Naive thymus-derived CD4-positive, alpha-beta T cell (primary cell): ENCODE measurements at regions not wholly inside any gene's neighbourhood (a gene's known extent, or its start where the extent isn't known, plus 50 kb on each side); places are given as distances from the start of the nearest gene placed in this dataset.

Experiments used
- ATAC-seq: fragments of 150-1000 bp; cut with Tn5 transposase; 2 replicates; pipeline ENCODE4 v1.10.0; 2021; ENCODE audit warnings: mild to moderate bottlenecking, moderate library complexity
- CTCF ChIA-PET: fragments of 350-600 bp; sonication (Branson Sonifier 250); formaldehyde crosslinking; loops from one replicate; lab custom pipeline; 2021; ENCODE audit warnings: antibody characterized with exemption; lab: Charles Lee
- POLR2A ChIA-PET: fragments of 350-600 bp; sonication (Branson Sonifier 250); formaldehyde crosslinking; loops from one replicate; lab custom pipeline; 2021; ENCODE audit warnings: antibody characterized with exemption, inconsistent platforms; lab: Charles Lee
- DNase-seq, 9 donors: peaks; one replicate each; pipeline versions ENCODE4 v3.0.0 to v3.0.0-alpha.2; 2020 to 2022; ENCODE audit warnings: mixed read lengths in 1 of 9
- H3K27ac ChIP-seq: one replicate; pipeline ENCODE4 v1.7.0; 2013; ENCODE audit warnings: mild to moderate bottlenecking, low read depth, low read length, moderate library complexity
- H3K27me3 ChIP-seq, 2 donors: one replicate each; pipeline ENCODE4 v1.7.0; 2013; ENCODE audit warnings: low read length in 2 of 2, mild to moderate bottlenecking in 2 of 2, moderate library complexity in 2 of 2; ENCODE audit not compliant: control insufficient read depth in 2 of 2, insufficient read depth in 2 of 2
- H3K36me3 ChIP-seq, 3 experiments: 1 replicate in 2 of 3; 2 replicates in 1 of 3; pipeline ENCODE4 v1.7.0; 2013; ENCODE audit warnings: low read length in 3 of 3, mild to moderate bottlenecking in 3 of 3, moderate library complexity in 1 of 3; ENCODE audit not compliant: insufficient read depth in 3 of 3, control insufficient read depth in 2 of 3
- H3K4me1 ChIP-seq, 2 donors: one replicate each; pipeline ENCODE4 v1.7.0; 2013; ENCODE audit warnings: low read length in 2 of 2, mild to moderate bottlenecking in 2 of 2, moderate library complexity in 1 of 2; ENCODE audit not compliant: control insufficient read depth in 2 of 2, insufficient read depth in 2 of 2
- H3K4me3 ChIP-seq: 2 replicates; pipeline ENCODE4 v1.7.0; 2013; ENCODE audit warnings: mild to moderate bottlenecking, low read length
- H3K9me3 ChIP-seq, 3 experiments: 1 replicate in 2 of 3; 2 replicates in 1 of 3; pipeline ENCODE4 v1.7.0; 2013; ENCODE audit warnings: low read length in 3 of 3; ENCODE audit not compliant: control insufficient read depth in 2 of 3
- H3K27ac Mint-ChIP-seq, 9 donors: one replicate each; pipeline ENCODE4 v1.8.0; 2020 to 2022; ENCODE audit warnings: mixed read lengths in 9 of 9, mild to moderate bottlenecking in 8 of 9, moderate library complexity in 5 of 9, inconsistent platforms in 2 of 9
- H3K27me3 Mint-ChIP-seq, 5 donors: one replicate each; pipeline ENCODE4 v1.8.0; 2021 to 2022; ENCODE audit warnings: mixed read lengths in 5 of 5, mild to moderate bottlenecking in 1 of 5
- H3K36me3 Mint-ChIP-seq, 5 donors: one replicate each; pipeline ENCODE4 v1.8.0; 2020 to 2022; ENCODE audit warnings: mixed read lengths in 5 of 5, mild to moderate bottlenecking in 3 of 5, inconsistent platforms in 1 of 5
- H3K4me1 Mint-ChIP-seq, 7 donors: one replicate each; pipeline ENCODE4 v1.8.0; 2020 to 2022; ENCODE audit warnings: mixed read lengths in 7 of 7, mild to moderate bottlenecking in 3 of 7, inconsistent platforms in 1 of 7
- H3K4me3 Mint-ChIP-seq, 10 donors: one replicate each; pipeline ENCODE4 v1.8.0; 2020 to 2022; ENCODE audit warnings: mild to moderate bottlenecking in 10 of 10, mixed read lengths in 10 of 10, moderate library complexity in 6 of 10, inconsistent platforms in 2 of 10
- H3K9me3 Mint-ChIP-seq, 11 donors: one replicate each; pipeline ENCODE4 v1.8.0; 2020 to 2022; ENCODE audit warnings: mixed read lengths in 11 of 11, mild to moderate bottlenecking in 4 of 11, inconsistent platforms in 1 of 11, moderate library complexity in 1 of 11
- intact Hi-C, 2 donors: fragments of 100-400 bp; cut with micrococcal nuclease; formaldehyde crosslinking; loops; one replicate each; pipeline ENCODE4 v1.15.1; 2023

DNA sequence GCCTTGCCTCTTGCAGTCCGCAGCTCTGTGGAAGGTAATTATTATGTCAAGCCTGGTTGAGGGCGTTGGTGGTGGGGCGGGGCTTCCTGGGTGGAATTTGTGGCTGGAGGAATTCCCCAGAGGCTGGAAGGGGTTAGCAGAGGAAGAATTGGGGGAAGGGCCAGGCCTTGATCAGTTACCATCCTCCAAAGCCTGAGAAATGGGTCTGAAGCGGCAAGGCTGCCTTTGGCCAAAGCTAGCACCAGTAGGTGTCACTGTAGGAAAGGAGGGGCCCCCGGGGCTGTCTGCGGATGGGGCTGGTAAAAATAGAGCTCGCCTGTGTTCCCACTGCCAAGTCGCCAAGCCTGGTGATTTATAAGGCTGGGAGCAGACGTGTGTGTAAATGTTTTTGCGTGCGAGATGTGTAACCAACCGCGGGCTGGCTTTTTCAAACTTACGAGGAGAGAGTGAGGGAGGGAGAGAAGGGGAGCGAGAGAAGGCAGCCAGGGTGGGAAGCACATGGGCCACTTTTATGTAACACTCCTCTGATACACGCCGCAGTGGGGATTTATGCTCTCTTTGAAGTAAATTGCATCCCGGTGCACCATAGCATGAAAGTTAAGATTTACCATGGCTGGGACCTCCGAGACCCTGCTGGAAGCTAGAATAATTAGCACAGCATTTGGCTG lies 367.0 kb downstream of the BCOR start:
- H3K4me1 Mint-ChIP-seq, result peaks cover 0 to 15% (median 4%) of the 10 kb centered on the region in 7 donors
- intact Hi-C loops, result loop anchor here (1.0 to 10.0 kb wide), 14 partner anchors 37 to 738 kb away; no protein-coding TSS in a partner anchor
- H3K4me3 ChIP-seq, result no peak overlapping the region
- peak overlapping the region in 6 of 9 donors; percentile 53 to 90 (median 76) for H3K27ac Mint-ChIP-seq
- no peaks in the 10 kb centered on the region for H3K4me1 ChIP-seq
- H3K36me3 ChIP-seq, result no peaks in the 10 kb centered on the region
- no peaks in the 10 kb centered on the region for H3K27me3 Mint-ChIP-seq
- peak overlapping the region in 8 of 10 donors; percentile 30 to 76 (median 50) for H3K4me3 Mint-ChIP-seq
- H3K27me3 ChIP-seq, result no peaks in the 10 kb centered on the region
- ChIA-PET POLR2A (interaction anchor here (0.7 to 1.3 kb wide), 5 partner anchors 23 to 741 kb away, joined by 3 to 5 read pairs (median 3); no protein-coding TSS in a partner anchor), CTCF (interaction anchor here (0.6 to 1.6 kb wide), 9 partner anchors 13 to 741 kb away, joined by 3 to 4 read pairs (median 3); no protein-coding TSS in a partner anchor)
- peaks cover 0 to 6% (median 0%) of the 10 kb centered on the region in 11 donors for H3K9me3 Mint-ChIP-seq
- H3K9me3 ChIP-seq, result no peaks in the 10 kb centered on the region
- DNase-seq, result peak; percentile 15 to 59 (median 47)
- no peaks in the 10 kb centered on the region for H3K36me3 Mint-ChIP-seq
- H3K27ac ChIP-seq, result no peak overlapping the region
- ATAC-seq, result peak; percentile 80

DNA sequence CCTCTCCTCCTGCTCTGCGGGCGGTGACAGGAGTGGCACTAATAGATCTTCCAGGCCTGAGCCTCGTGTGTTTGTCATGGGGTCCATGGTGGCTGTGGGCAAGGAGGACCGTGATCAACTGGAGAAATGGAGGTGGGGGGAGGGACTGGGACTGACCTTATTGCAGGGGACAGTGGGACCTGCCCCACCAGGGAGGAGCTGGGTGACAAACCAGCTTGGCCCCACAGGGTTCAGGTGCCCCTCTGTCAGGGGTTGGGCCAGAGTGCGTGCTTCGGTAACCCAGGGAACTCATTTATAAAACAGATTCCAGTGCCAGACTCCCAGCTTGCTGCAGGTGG lies 366.5 kb downstream of the BCOR start:
- H3K27me3 ChIP-seq, result no peaks in the 10 kb centered on the region
- H3K27ac ChIP-seq, result no peak overlapping the region
- Mint-ChIP-seq H3K27me3 (no peaks in the 10 kb centered on the region), H3K4me1 (peaks cover 0 to 15% (median 4%) of the 10 kb centered on the region in 7 donors), H3K36me3 (no peaks in the 10 kb centered on the region), H3K9me3 (peaks cover 0 to 6% (median 0%) of the 10 kb centered on the region in 11 donors), H3K4me3 (peak overlapping the region in 1 of 10 donors; percentile 34), H3K27ac (peak overlapping the region in 1 of 9 donors; percentile 49)
- H3K36me3 ChIP-seq, result no peaks in the 10 kb centered on the region
- ATAC-seq (no peak), DNase-seq (no peak)
- no peak overlapping the region for H3K4me3 ChIP-seq
- ChIA-PET CTCF (interaction anchor here (0.6 to 1.6 kb wide), 9 partner anchors 13 to 741 kb away, joined by 3 to 4 read pairs (median 3); no protein-coding TSS in a partner anchor), POLR2A (interaction anchor here (0.7 to 1.3 kb wide), 4 partner anchors 22 to 741 kb away, joined by 3 to 5 read pairs (median 3); no protein-coding TSS in a partner anchor)
- intact Hi-C loops, result loop anchor here (2.0 to 10.0 kb wide), 12 partner anchors 36 to 534 kb away; no protein-coding TSS in a partner anchor
- no peaks in the 10 kb centered on the region for H3K9me3 ChIP-seq
- H3K4me1 ChIP-seq, result no peaks in the 10 kb centered on the region

DNA sequence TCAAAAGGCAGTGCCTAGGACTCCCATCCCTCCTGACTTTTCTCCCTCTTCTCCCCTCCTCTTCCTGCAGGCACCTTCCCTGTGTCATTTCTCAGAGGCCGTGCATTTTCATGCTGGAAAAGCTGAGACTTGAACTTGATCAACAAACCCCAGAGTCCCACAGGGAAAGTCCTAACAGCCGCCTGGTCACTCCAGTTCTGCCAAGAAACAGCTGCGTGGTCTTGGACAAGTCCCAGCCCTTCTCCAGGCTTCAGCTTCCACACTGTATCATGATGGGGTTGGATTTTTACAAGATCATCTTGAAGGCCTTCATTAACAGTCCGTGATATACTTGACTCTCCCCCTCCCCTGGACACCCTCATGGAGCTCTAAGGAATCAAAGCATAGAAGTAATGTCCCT lies 366.0 kb downstream of the BCOR start:
- H3K4me3 Mint-ChIP-seq, result no peak overlapping the region
- Histone ChIP-seq H3K27ac (no peak overlapping the region), H3K4me3 (no peak overlapping the region), H3K36me3 (no peaks in the 10 kb centered on the region), H3K4me1 (no peaks in the 10 kb centered on the region), H3K27me3 (no peaks in the 10 kb centered on the region), H3K9me3 (no peaks in the 10 kb centered on the region)
- CTCF ChIA-PET, result interaction anchor here (0.6 to 1.6 kb wide), 5 partner anchors 12 to 740 kb away, joined by 3 read pairs; no protein-coding TSS in a partner anchor
- peak overlapping the region in 2 of 9 donors; percentile 22 to 41 for H3K27ac Mint-ChIP-seq
- DNase-seq (no peak), ATAC-seq (no peak)
- peaks cover 0 to 6% (median 0%) of the 10 kb centered on the region in 11 donors for H3K9me3 Mint-ChIP-seq
- peaks cover 0 to 15% (median 4%) of the 10 kb centered on the region in 7 donors for H3K4me1 Mint-ChIP-seq
- H3K27me3 Mint-ChIP-seq, result no peaks in the 10 kb centered on the region
- no peaks in the 10 kb centered on the region for H3K36me3 Mint-ChIP-seq
- intact Hi-C loops, result loop anchor here (2.0 to 10.0 kb wide), 12 partner anchors 36 to 533 kb away; no protein-coding TSS in a partner anchor
- POLR2A ChIA-PET, result interaction anchor here (0.9 kb wide), 1 partner anchor 740 kb away, joined by 3 read pairs; no protein-coding TSS in a partner anchor

DNA sequence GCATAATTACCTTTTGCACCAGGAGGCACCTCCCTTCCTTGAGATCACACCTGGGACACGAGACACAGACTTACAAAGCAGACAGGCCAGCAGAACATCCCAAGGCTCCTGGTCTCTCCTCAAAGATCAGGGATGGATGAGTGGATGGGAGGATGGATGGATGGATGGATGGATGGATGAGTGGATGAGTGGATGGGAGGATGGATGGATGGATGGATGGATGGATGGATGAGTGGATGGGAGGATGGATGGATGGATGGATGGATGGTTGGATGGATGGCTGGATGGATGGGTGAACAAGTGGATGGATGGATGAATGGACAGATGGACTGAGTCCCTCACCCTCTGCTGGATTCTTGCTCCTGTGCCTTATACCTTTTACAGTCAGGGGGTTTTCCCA lies 364.0 kb downstream of the BCOR start:
- H3K4me3 ChIP-seq, result no peak overlapping the region
- no peaks in the 10 kb centered on the region for H3K36me3 ChIP-seq
- intact Hi-C loops, result loop anchor here (5.0 to 10.0 kb wide), 8 partner anchors 34 to 531 kb away; no protein-coding TSS in a partner anchor
- no peaks in the 10 kb centered on the region for H3K27me3 ChIP-seq
- ATAC-seq, result no peak
- Mint-ChIP-seq H3K36me3 (no peaks in the 10 kb centered on the region), H3K4me1 (peaks cover 0 to 18% (median 4%) of the 10 kb centered on the region in 7 donors), H3K9me3 (peaks cover 0 to 3% (median 0%) of the 10 kb centered on the region in 11 donors), H3K4me3 (no peak overlapping the region), H3K27me3 (no peaks in the 10 kb centered on the region), H3K27ac (peak overlapping the region in 2 of 9 donors; percentile 24 to 79)
- ChIA-PET CTCF (no interaction called here), POLR2A (interaction anchor here (0.6 to 0.8 kb wide), 2 partner anchors 324 to 416 kb away, joined by 3 to 7 read pairs; no protein-coding TSS in a partner anchor)
- no peaks in the 10 kb centered on the region for H3K9me3 ChIP-seq
- H3K27ac ChIP-seq, result no peak overlapping the region
- no peaks in the 10 kb centered on the region for H3K4me1 ChIP-seq
- DNase-seq, result no peak

DNA sequence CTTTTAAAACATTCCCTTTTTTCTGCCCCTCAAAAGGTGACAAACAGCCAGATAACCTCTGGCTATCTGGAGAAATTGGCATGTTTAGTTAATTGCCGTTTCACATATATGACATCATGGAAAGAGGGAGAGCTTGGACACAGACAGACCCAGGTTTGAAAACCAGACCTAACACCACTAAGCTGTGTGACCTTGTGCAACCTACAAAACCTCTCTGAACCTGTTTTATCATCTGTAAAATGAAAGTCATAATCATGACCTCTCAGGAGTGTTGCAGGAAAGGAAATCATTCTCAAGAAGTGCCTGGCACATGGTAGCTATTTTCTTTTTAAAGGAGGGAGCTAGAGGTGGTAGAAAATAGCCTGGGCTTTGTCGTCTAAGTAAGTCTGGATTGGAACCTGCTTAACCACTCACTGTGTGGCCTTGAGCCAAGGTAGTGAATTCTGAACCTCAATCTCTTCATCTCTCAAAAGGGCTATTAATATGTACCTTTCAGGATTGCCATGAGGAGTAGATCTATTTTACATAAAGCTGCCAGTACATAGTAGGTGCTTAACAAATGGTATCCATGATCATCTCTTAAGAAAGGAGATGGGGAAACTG lies 363.5 kb downstream of the BCOR start:
- Histone ChIP-seq H3K27ac (no peak overlapping the region), H3K9me3 (no peaks in the 10 kb centered on the region), H3K27me3 (no peaks in the 10 kb centered on the region), H3K4me1 (no peaks in the 10 kb centered on the region), H3K4me3 (no peak overlapping the region), H3K36me3 (no peaks in the 10 kb centered on the region)
- Mint-ChIP-seq H3K9me3 (peaks cover 0 to 3% (median 0%) of the 10 kb centered on the region in 11 donors), H3K36me3 (no peaks in the 10 kb centered on the region), H3K27ac (no peak overlapping the region), H3K27me3 (no peaks in the 10 kb centered on the region), H3K4me1 (peaks cover 0 to 18% (median 4%) of the 10 kb centered on the region in 7 donors), H3K4me3 (no peak overlapping the region)
- ChIA-PET CTCF (no interaction called here), POLR2A (interaction anchor here (0.6 to 0.8 kb wide), 2 partner anchors 323 to 415 kb away, joined by 3 to 7 read pairs; no protein-coding TSS in a partner anchor)
- intact Hi-C loops, result loop anchor here (5.0 to 10.0 kb wide), 8 partner anchors 33 to 531 kb away; no protein-coding TSS in a partner anchor
- DNase-seq (no peak), ATAC-seq (no peak)
